Liver (tissue), 3 donors: ENCODE measurements at regions not wholly inside any gene's neighbourhood (a gene's known extent, or its start where the extent isn't known, plus 50 kb on each side); places are given as distances from the start of the nearest gene placed in this dataset.

Experiments
- ATF3 ChIP-seq: IDR thresholded peaks from 2 replicates; pipeline ENCODE4 v1.6.1; 2016; ENCODE audit warnings: antibody characterized with exemption
- CTCF ChIP-seq: fragments of 150-350 bp; IDR thresholded peaks from 2 replicates; pipeline ENCODE4 v1.5.1; 2017; ENCODE audit warnings: improper control_type of control experiment, low read depth, low read length; ENCODE audit not compliant: missing input control
- RAD21 ChIP-seq, 2 donors: IDR thresholded peaks; 2 replicates each; pipeline ENCODE4 v1.6.1; 2016; ENCODE audit warnings: antibody characterized with exemption in 2 of 2, mild to moderate bottlenecking in 2 of 2
- REST ChIP-seq: IDR thresholded peaks from 2 replicates; pipeline ENCODE4 v1.6.1; 2016; ENCODE audit warnings: antibody characterized with exemption, mild to moderate bottlenecking
- donor health status: healthy.
- donor health status: healthy.

- TF ChIP-seq REST: no peak
- no peak for TF ChIP-seq ATF3
- no peak for TF ChIP-seq RAD21 (IDR thresholded peaks at IDR 0.05)
- no peak for TF ChIP-seq CTCF
Observed at GRCh38 chr21:27813344-27813743, 846.5 kb upstream of the ADAMTS5 start.
